Spinal cord (tissue), 9 donors: ENCODE measurements at regions not wholly inside any gene's neighbourhood (a gene's known extent, or its start where the extent isn't known, plus 50 kb on each side); places are given as distances from the start of the nearest gene placed in this dataset.

Experiments
- DNase-seq, 6 donors: peaks; one replicate each; pipeline versions ENCODE4 v3.0.0 to v3.0.0-alpha.2; 2013 to 2015; ENCODE audit warnings: low spot score in 6 of 6, low read depth in 4 of 6
- H3K27ac ChIP-seq: one replicate; pipeline ENCODE4 v1.5.1; 2013; ENCODE audit warnings: low read depth, low read length, control low read depth
- H3K27me3 ChIP-seq: one replicate; pipeline ENCODE4 v1.6.1; 2013; ENCODE audit warnings: low read length; ENCODE audit not compliant: control insufficient read depth, insufficient read depth
- H3K36me3 ChIP-seq: one replicate; pipeline ENCODE4 v1.6.1; 2013; ENCODE audit warnings: low read length; ENCODE audit not compliant: control insufficient read depth, insufficient read depth
- H3K4me1 ChIP-seq: one replicate; pipeline ENCODE4 v1.6.1; 2013; ENCODE audit warnings: low read length; ENCODE audit not compliant: control insufficient read depth, insufficient read depth
- H3K4me3 ChIP-seq: one replicate; pipeline ENCODE4 v1.5.1; 2013; ENCODE audit warnings: low read depth, low read length, control low read depth
- H3K9me3 ChIP-seq: one replicate; pipeline ENCODE4 v1.6.1; 2013; ENCODE audit warnings: low read length; ENCODE audit not compliant: control insufficient read depth, insufficient read depth
- WGBS: methylation state at CpG from one replicate; pipeline ENCODE4 v1.1.5; 2013; ENCODE audit warnings: missing lambda C conversion rate; ENCODE audit not compliant: insufficient coverage; 5-methylcytosine and 5-hydroxymethylcytosine counted together
- donor health status: healthy.

GRCh38 chr19:29395734-29396414, 129.9 kb upstream of the VSTM2B start:
- Histone ChIP-seq H3K9me3 (peaks cover 3% of the 10 kb centered on the region), H3K4me3 (no peak overlapping the region), H3K27ac (no peak overlapping the region), H3K27me3 (no peaks in the 10 kb centered on the region), H3K4me1 (peaks cover 17% of the 10 kb centered on the region), H3K36me3 (no peaks in the 10 kb centered on the region)
- WGBS = 89% methylated on average over 4 of the region's 4 CpGs
- no peak for DNase-seq

- DNase-seq = no peak
- 44% methylated on average over 2 of the region's 2 CpGs for WGBS
- H3K36me3 ChIP-seq = no peaks in the 10 kb centered on the region
- no peaks in the 10 kb centered on the region for H3K27me3 ChIP-seq
- H3K4me3 ChIP-seq = no peak overlapping the region
- H3K4me1 ChIP-seq = peaks cover 26% of the 10 kb centered on the region
- H3K9me3 ChIP-seq = no peaks in the 10 kb centered on the region
- H3K27ac ChIP-seq = no peak overlapping the region
Observed at GRCh38 chr19:29396925-29397324, 128.9 kb upstream of the VSTM2B start.

GRCh38 chr19:29397748-29398147, 128.0 kb upstream of the VSTM2B start:
- H3K4me3 ChIP-seq = no peak overlapping the region
- no peaks in the 10 kb centered on the region for H3K27me3 ChIP-seq
- H3K4me1 ChIP-seq = peaks cover 32% of the 10 kb centered on the region
- 54% methylated on average over 4 of the region's 7 CpGs for WGBS
- no peak overlapping the region for H3K27ac ChIP-seq
- no peaks in the 10 kb centered on the region for H3K9me3 ChIP-seq
- no peaks in the 10 kb centered on the region for H3K36me3 ChIP-seq
- no peak for DNase-seq

- 68% methylated on average over 7 of the region's 8 CpGs for WGBS
- Histone ChIP-seq H3K27ac (no peak overlapping the region), H3K4me1 (peaks cover 39% of the 10 kb centered on the region), H3K4me3 (no peak overlapping the region), H3K9me3 (no peaks in the 10 kb centered on the region), H3K27me3 (no peaks in the 10 kb centered on the region), H3K36me3 (no peaks in the 10 kb centered on the region)
- DNase-seq = no peak
Observed at GRCh38 chr19:29399804-29400203, 126.0 kb upstream of the VSTM2B start.

- Histone ChIP-seq H3K36me3 (peaks cover 3% of the 10 kb centered on the region), H3K9me3 (no peaks in the 10 kb centered on the region), H3K4me1 (peaks cover 45% of the 10 kb centered on the region), H3K27ac (no peak overlapping the region), H3K4me3 (no peak overlapping the region), H3K27me3 (no peaks in the 10 kb centered on the region)
- DNase-seq = no peak
- WGBS = 79% methylated on average over 21 of the region's 23 CpGs
Observed at GRCh38 chr19:29400917-29401711, 124.7 kb upstream of the VSTM2B start.

GRCh38 chr19:29401712-29402421, 123.9 kb upstream of the VSTM2B start:
- H3K36me3 ChIP-seq = peaks cover 3% of the 10 kb centered on the region
- peaks cover 45% of the 10 kb centered on the region for H3K4me1 ChIP-seq
- DNase-seq = no peak
- no peak overlapping the region for H3K27ac ChIP-seq
- WGBS = 78% methylated on average over 10 of the region's 14 CpGs
- no peaks in the 10 kb centered on the region for H3K9me3 ChIP-seq
- H3K27me3 ChIP-seq = no peaks in the 10 kb centered on the region
- no peak overlapping the region for H3K4me3 ChIP-seq

- 62% methylated on average over 6 of the region's 6 CpGs for WGBS
- DNase-seq = peak in 2 of 6 donors; percentile 51 to 60
- H3K27me3 ChIP-seq = no peaks in the 10 kb centered on the region
- H3K27ac ChIP-seq = no peak overlapping the region
- no peak overlapping the region for H3K4me3 ChIP-seq
- peaks cover 3% of the 10 kb centered on the region for H3K36me3 ChIP-seq
- H3K9me3 ChIP-seq = no peaks in the 10 kb centered on the region
- peaks cover 46% of the 10 kb centered on the region for H3K4me1 ChIP-seq
Observed at GRCh38 chr19:29402563-29402962, 123.2 kb upstream of the VSTM2B start.

GRCh38 chr19:29404015-29404414, 121.8 kb upstream of the VSTM2B start:
- H3K4me1 ChIP-seq = peaks cover 41% of the 10 kb centered on the region
- H3K36me3 ChIP-seq = peaks cover 5% of the 10 kb centered on the region
- DNase-seq = no peak
- no peak overlapping the region for H3K27ac ChIP-seq
- H3K4me3 ChIP-seq = no peak overlapping the region
- peaks cover 2% of the 10 kb centered on the region for H3K27me3 ChIP-seq
- WGBS = 89% methylated on average over 8 of the region's 8 CpGs
- no peaks in the 10 kb centered on the region for H3K9me3 ChIP-seq

GRCh38 chr19:29404951-29405727, 120.7 kb upstream of the VSTM2B start:
- H3K27ac ChIP-seq = no peak overlapping the region
- peaks cover 41% of the 10 kb centered on the region for H3K4me1 ChIP-seq
- peaks cover 2% of the 10 kb centered on the region for H3K27me3 ChIP-seq
- WGBS = 14% methylated on average over 33 of the region's 33 CpGs
- H3K9me3 ChIP-seq = no peaks in the 10 kb centered on the region
- H3K36me3 ChIP-seq = peaks cover 5% of the 10 kb centered on the region
- DNase-seq = peak in 4 of 6 donors; percentile 38 to 96 (median 70)
- no peak overlapping the region for H3K4me3 ChIP-seq
